ENCODE measurements at regions not wholly inside any gene's neighbourhood (a gene's known extent, or its start where the extent isn't known, plus 50 kb on each side); places are given as distances from the start of the nearest gene placed in this dataset.

DNA sequence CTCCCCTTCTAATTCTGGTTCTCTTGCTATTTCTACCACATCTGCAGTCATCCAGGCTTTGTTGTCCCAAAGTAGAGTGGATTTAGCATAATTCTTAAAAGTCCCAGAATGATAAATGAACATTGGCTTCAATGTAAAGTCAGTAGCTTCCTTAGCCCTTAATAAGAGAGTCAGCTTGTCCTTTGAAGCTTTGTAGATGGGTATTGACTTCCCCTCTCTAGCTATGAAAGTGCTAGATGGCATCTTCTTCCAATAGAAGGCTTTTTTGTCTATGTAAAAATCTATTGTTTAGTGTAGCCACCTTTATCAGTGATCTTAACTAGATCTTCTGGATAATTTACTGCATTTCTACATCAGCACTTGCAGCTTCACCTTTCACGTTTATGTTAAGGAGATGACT, 181.4 kb upstream of the B3GALT2 start:
- DNase-seq, result no peak
- no peaks in the 10 kb centered on the region for H3K9me3 Mint-ChIP-seq
- H3K4me3 Mint-ChIP-seq, result peak overlapping the region; percentile 60
- no peaks in the 10 kb centered on the region for H3K36me3 Mint-ChIP-seq (ENCODE audit: low read depth)
- H3K27ac Mint-ChIP-seq, result no peak overlapping the region
- H3K4me1 Mint-ChIP-seq, result peaks cover 14% of the 10 kb centered on the region
- ChIA-PET POLR2A (interaction anchor here (0.9 kb wide), 1 partner anchor 309 kb away, joined by 3 read pairs; the partner anchor contains the start of gene UCHL5), CTCF (no interaction called here)
- no peaks in the 10 kb centered on the region for H3K27me3 Mint-ChIP-seq

GRCh38 chr1:193366764-193367507, 180.5 kb upstream of the B3GALT2 start:
- no peak for DNase-seq
- Mint-ChIP-seq H3K4me1 (peaks cover 14% of the 10 kb centered on the region), H3K36me3 (ENCODE audit: low read depth) (no peaks in the 10 kb centered on the region), H3K4me3 (no peak overlapping the region), H3K27me3 (no peaks in the 10 kb centered on the region), H3K9me3 (no peaks in the 10 kb centered on the region), H3K27ac (no peak overlapping the region)
- POLR2A ChIA-PET, result no interaction called here
- CTCF ChIA-PET, result no interaction called here

DNA sequence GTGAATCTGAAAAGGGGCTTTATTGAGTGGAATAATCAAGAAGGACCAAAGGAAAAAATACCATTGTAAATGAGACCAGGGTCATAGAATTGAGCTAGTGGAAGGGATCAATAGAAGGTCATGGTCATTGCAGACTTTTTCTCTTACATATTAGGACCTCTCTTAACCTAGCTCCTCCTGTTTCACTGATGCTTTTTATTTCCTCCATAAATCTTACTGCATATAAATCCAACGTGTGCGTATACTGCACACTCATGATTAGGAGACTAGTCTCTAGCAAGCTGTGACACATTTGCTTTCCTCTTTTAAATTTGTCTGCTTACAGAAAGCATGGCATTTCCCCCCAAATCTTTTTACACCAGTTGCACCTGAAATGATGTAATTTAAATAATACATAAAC, 179.6 kb upstream of the B3GALT2 start:
- DNase-seq, result no peak

GRCh38 chr1:193359631-193360030, 173.2 kb upstream of the B3GALT2 start:
- ChIA-PET CTCF (no interaction called here), POLR2A (no interaction called here)
- Mint-ChIP-seq H3K4me3 (no peak overlapping the region), H3K27ac (no peak overlapping the region), H3K27me3 (no peaks in the 10 kb centered on the region), H3K9me3 (no peaks in the 10 kb centered on the region), H3K36me3 (ENCODE audit: low read depth) (no peaks in the 10 kb centered on the region), H3K4me1 (no peaks in the 10 kb centered on the region)
- no peak for DNase-seq

More for the DNA sequence above, 179.6 kb upstream of the B3GALT2 start:
- H3K27ac Mint-ChIP-seq, result no peak overlapping the region
- no peaks in the 10 kb centered on the region for H3K9me3 Mint-ChIP-seq
- no peak overlapping the region for H3K4me3 Mint-ChIP-seq
- H3K4me1 Mint-ChIP-seq, result peaks cover 14% of the 10 kb centered on the region
- H3K27me3 Mint-ChIP-seq, result no peaks in the 10 kb centered on the region
- no peaks in the 10 kb centered on the region for H3K36me3 Mint-ChIP-seq (ENCODE audit: low read depth)
- ChIA-PET POLR2A (no interaction called here), CTCF (no interaction called here)

GRCh38 chr1:193358419-193358818, 172.0 kb upstream of the B3GALT2 start:
- Mint-ChIP-seq H3K27ac (no peak overlapping the region), H3K4me1 (no peaks in the 10 kb centered on the region), H3K36me3 (ENCODE audit: low read depth) (no peaks in the 10 kb centered on the region), H3K4me3 (no peak overlapping the region), H3K27me3 (no peaks in the 10 kb centered on the region), H3K9me3 (no peaks in the 10 kb centered on the region)
- POLR2A ChIA-PET, result no interaction called here
- CTCF ChIA-PET, result no interaction called here
- DNase-seq, result no peak

DNA sequence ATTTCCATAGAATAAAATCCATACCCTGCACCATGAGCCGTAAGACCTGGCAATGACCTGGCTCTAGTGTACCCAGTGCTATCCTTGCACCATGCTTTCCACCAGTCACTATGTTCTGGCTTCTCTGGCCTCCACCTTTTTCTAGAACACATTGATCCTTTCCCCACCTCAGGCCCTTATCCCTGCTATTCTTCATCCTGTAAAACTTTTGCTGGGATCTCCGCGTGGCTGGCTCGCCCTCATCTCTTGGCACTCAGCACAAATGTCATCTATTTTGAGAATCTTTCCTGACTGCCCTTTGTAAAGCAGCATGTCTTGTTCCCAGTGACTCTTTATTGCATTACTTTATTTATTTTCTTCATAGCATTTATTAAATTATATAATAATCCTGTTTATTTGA, 169.8 kb upstream of the B3GALT2 start:
- POLR2A ChIA-PET, result no interaction called here
- Mint-ChIP-seq H3K4me3 (no peak overlapping the region), H3K9me3 (no peaks in the 10 kb centered on the region), H3K27me3 (no peaks in the 10 kb centered on the region), H3K27ac (no peak overlapping the region), H3K36me3 (ENCODE audit: low read depth) (no peaks in the 10 kb centered on the region), H3K4me1 (no peaks in the 10 kb centered on the region)
- no peak for DNase-seq
- CTCF ChIA-PET, result no interaction called here

- H3K27me3 Mint-ChIP-seq, result no peaks in the 10 kb centered on the region
- no peaks in the 10 kb centered on the region for H3K36me3 Mint-ChIP-seq (ENCODE audit: low read depth)
- no peak for DNase-seq
- CTCF ChIA-PET, result no interaction called here
- H3K4me3 Mint-ChIP-seq, result no peak overlapping the region
- no peaks in the 10 kb centered on the region for H3K4me1 Mint-ChIP-seq
- POLR2A ChIA-PET, result no interaction called here
- no peak overlapping the region for H3K27ac Mint-ChIP-seq
- H3K9me3 Mint-ChIP-seq, result no peaks in the 10 kb centered on the region
Observed at GRCh38 chr1:193355626-193356025, 169.2 kb upstream of the B3GALT2 start.

DNA sequence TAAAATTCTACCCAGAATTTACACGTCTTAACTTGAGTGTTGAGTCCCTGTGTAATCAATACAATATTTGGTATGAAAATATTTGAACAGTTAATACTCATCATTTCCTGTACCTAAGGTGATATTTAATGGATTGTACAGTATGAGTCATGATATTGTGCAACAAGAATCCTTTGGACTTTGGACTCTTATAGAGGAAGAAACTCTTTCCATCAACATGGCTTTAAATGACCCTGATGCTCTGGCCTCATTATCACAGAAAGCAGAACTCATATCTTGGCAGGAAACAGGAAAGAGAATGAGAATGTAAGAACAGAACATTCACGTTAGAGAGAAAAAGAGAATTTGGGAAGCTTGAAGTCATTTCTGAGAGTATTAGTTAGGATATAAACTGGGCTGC, 168.8 kb upstream of the B3GALT2 start:
- H3K4me1 Mint-ChIP-seq, result no peaks in the 10 kb centered on the region
- no peaks in the 10 kb centered on the region for H3K9me3 Mint-ChIP-seq
- no peak overlapping the region for H3K27ac Mint-ChIP-seq
- no peaks in the 10 kb centered on the region for H3K27me3 Mint-ChIP-seq
- POLR2A ChIA-PET, result no interaction called here
- CTCF ChIA-PET, result no interaction called here
- H3K4me3 Mint-ChIP-seq, result no peak overlapping the region
- no peak for DNase-seq
- no peaks in the 10 kb centered on the region for H3K36me3 Mint-ChIP-seq (ENCODE audit: low read depth)

DNA sequence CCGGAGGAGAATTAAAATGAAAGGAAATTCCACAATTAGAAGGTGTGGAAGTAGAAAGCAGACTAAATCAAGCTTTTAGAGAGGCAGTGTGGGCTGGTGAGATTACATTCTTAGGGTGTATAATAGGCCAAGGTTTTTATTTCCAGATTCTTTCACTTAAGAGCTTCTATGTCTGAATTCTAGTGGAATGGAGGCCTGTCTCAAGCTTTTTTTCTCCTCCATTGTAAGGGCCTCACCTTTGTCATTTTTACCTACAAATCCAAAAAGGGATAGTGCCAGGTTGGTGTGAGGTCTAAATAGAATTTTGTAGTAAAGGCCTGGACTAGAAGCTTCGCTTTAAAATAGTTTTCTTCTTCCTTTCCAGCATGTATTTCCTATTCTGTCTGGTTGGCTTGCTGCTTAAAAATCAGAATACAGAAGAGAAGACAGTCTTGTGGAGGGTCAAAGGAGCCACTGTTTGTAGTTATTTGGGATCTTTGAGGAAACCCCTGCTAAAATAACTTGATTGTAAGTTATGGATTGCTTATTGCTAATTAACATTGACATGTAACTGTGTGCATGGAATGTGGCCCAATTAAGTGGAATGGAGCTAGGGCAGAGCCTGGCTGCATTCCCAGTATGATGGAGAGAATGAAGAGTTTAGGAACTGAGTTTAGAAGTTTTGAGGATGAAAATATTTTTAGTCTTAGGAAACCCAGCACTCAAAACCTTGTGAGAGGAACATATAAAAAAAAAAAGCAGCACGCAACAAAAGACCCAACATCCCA, 162.5 kb upstream of the B3GALT2 start:
- H3K36me3 Mint-ChIP-seq (ENCODE audit: low read depth), result no peaks in the 10 kb centered on the region
- H3K4me1 Mint-ChIP-seq, result no peaks in the 10 kb centered on the region
- H3K27me3 Mint-ChIP-seq, result no peaks in the 10 kb centered on the region
- ChIA-PET CTCF (no interaction called here), POLR2A (no interaction called here)
- no peaks in the 10 kb centered on the region for H3K9me3 Mint-ChIP-seq
- DNase-seq, result no peak
- H3K4me3 Mint-ChIP-seq, result no peak overlapping the region
- H3K27ac Mint-ChIP-seq, result no peak overlapping the region

DNA sequence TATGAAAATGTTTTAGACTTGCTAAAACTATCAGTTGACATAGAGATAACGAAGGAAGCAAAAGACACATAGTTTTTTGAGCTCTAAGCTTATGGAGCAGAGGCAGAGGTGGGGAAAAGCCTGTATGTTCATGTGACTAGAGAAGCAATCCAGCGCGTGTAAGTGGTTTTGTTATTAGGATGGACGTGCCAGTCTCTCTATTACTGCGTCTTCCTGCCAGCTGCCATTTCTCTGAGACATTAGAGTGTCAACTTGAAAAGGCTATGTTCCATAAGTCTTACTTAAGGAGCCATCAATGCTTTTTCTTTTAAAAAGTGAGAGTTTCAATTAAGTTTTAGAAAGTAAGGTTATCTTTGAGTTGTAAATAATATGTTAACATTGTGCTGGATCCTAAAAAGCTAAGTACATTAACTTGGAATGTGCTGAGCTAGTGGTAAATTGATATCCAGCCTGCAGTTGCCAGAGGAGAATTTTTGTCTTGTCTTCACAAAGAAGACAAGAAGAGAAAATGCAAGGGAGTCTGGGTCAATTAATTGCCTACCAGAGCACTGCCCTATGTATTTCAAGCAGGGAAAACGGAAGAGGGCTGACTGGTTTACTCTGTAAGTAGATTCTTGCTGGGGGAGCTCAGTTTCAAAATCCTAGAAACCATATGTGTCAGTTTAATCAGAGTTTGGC, 161.8 kb upstream of the B3GALT2 start:
- H3K36me3 Mint-ChIP-seq (ENCODE audit: low read depth), result no peaks in the 10 kb centered on the region
- no peaks in the 10 kb centered on the region for H3K9me3 Mint-ChIP-seq
- ChIA-PET POLR2A (no interaction called here), CTCF (no interaction called here)
- no peaks in the 10 kb centered on the region for H3K4me1 Mint-ChIP-seq
- DNase-seq, result no peak
- no peaks in the 10 kb centered on the region for H3K27me3 Mint-ChIP-seq
- H3K4me3 Mint-ChIP-seq, result no peak overlapping the region
- no peak overlapping the region for H3K27ac Mint-ChIP-seq

GRCh38 chr1:193346085-193346484, 159.7 kb upstream of the B3GALT2 start:
- no peak overlapping the region for H3K4me3 Mint-ChIP-seq
- no peaks in the 10 kb centered on the region for H3K27me3 Mint-ChIP-seq
- CTCF ChIA-PET, result no interaction called here
- POLR2A ChIA-PET, result interaction anchor here (0.6 kb wide), 1 partner anchor 74 kb away, joined by 3 read pairs; no protein-coding TSS in a partner anchor
- no peaks in the 10 kb centered on the region for H3K4me1 Mint-ChIP-seq
- H3K36me3 Mint-ChIP-seq (ENCODE audit: low read depth), result no peaks in the 10 kb centered on the region
- no peak overlapping the region for H3K27ac Mint-ChIP-seq
- no peaks in the 10 kb centered on the region for H3K9me3 Mint-ChIP-seq
- DNase-seq, result no peak

DNA sequence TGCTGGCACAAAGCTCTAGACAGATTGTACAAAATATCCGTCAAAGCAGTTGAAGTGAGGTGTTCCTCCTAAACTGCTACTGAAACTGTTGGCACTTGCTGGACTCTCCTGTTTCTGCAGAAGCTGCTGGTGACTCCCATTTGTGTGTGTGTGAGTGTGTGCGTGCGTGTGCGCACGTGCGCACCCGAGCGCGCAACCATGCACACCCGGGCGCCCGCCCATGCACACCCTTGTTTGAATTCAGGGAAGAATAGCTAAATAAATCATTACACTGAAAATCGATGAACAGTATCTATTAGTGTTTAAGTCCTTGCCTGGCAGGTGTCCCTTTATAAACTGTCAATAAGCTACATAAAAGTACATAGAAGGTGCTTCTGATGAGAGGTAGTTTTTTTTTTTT, 156.4 kb upstream of the B3GALT2 start:
- Mint-ChIP-seq H3K4me3 (no peak overlapping the region), H3K4me1 (peaks cover 6% of the 10 kb centered on the region)
- CTCF ChIA-PET, result no interaction called here

DNA sequence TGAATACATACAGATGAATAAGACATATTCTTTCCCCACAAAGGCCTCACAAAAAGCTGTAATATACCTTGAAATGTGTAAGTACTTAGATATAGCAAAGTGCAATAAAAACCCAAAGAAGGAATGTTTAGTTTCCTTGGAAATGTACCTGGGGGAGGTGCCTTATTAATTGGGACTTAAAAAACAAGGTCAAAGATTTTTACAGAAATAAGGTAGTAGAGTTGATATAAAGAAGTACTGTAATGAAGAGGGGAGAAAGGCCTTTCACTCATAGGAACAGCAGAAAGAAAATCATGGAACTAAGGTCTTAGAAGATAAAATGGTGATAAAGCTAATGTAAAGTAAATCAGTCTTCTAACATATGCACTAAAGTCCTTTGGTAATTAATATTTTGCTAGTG, 153.9 kb upstream of the B3GALT2 start:
- POLR2A ChIA-PET, result no interaction called here

More for the DNA sequence above, 156.4 kb upstream of the B3GALT2 start:
- no peak for DNase-seq
- Mint-ChIP-seq H3K36me3 (ENCODE audit: low read depth) (no peaks in the 10 kb centered on the region), H3K27ac (no peak overlapping the region), H3K9me3 (no peaks in the 10 kb centered on the region), H3K27me3 (no peaks in the 10 kb centered on the region)
- POLR2A ChIA-PET, result no interaction called here

More for the DNA sequence above, 153.9 kb upstream of the B3GALT2 start:
- H3K4me1 Mint-ChIP-seq, result peaks cover 6% of the 10 kb centered on the region
- H3K4me3 Mint-ChIP-seq, result no peak overlapping the region
- DNase-seq, result no peak
- H3K27me3 Mint-ChIP-seq, result no peaks in the 10 kb centered on the region
- no peaks in the 10 kb centered on the region for H3K9me3 Mint-ChIP-seq
- CTCF ChIA-PET, result no interaction called here
- H3K27ac Mint-ChIP-seq, result no peak overlapping the region
- no peaks in the 10 kb centered on the region for H3K36me3 Mint-ChIP-seq (ENCODE audit: low read depth)
